Activated CD8-positive, alpha-beta T cell treated with anti-CD3 and anti-CD28 coated beads, Interleukin-2, amount 10 ng/mL, durations not matched to agents 7 days and 5 days (primary cell): ENCODE measurements at regions not wholly inside any gene's neighbourhood (a gene's known extent, or its start where the extent isn't known, plus 50 kb on each side); places are given as distances from the start of the nearest gene placed in this dataset.

Source experiments
- ATAC-seq: fragments of 150-1000 bp; cut with Tn5 transposase; one replicate; pipeline ENCODE4 v1.10.0; 2021; ENCODE audit warnings: moderate library complexity
- CTCF ChIA-PET: fragments of 350-600 bp; sonication (Branson Sonifier 250); formaldehyde crosslinking; loops from one replicate; lab custom pipeline; 2021; ENCODE audit warnings: antibody characterized with exemption; lab: Charles Lee
- POLR2A ChIA-PET: fragments of 350-600 bp; sonication (Branson Sonifier 250); formaldehyde crosslinking; loops from one replicate; lab custom pipeline; 2021; ENCODE audit warnings: antibody characterized with exemption; lab: Charles Lee
- DNase-seq: peaks from one replicate; pipeline ENCODE4 v3.0.0-alpha.2; 2020
- H3K27ac Mint-ChIP-seq: one replicate; pipeline ENCODE4 v1.8.0; 2021; ENCODE audit warnings: mild to moderate bottlenecking, mixed read lengths
- H3K27me3 Mint-ChIP-seq: one replicate; pipeline ENCODE4 v1.8.0; 2021; ENCODE audit warnings: low read depth, mixed read lengths
- H3K36me3 Mint-ChIP-seq: one replicate; pipeline ENCODE4 v1.8.0; 2021; ENCODE audit warnings: low read depth, mixed read lengths
- H3K4me1 Mint-ChIP-seq: one replicate; pipeline ENCODE4 v1.8.0; 2021; ENCODE audit warnings: low read depth, mixed read lengths
- H3K4me3 Mint-ChIP-seq: one replicate; pipeline ENCODE4 v1.8.0; 2021; ENCODE audit warnings: mild to moderate bottlenecking, mixed read lengths
- H3K9me3 Mint-ChIP-seq: one replicate; pipeline ENCODE4 v1.8.0; 2022; ENCODE audit warnings: mixed read lengths; ENCODE audit not compliant: insufficient read depth

DNA sequence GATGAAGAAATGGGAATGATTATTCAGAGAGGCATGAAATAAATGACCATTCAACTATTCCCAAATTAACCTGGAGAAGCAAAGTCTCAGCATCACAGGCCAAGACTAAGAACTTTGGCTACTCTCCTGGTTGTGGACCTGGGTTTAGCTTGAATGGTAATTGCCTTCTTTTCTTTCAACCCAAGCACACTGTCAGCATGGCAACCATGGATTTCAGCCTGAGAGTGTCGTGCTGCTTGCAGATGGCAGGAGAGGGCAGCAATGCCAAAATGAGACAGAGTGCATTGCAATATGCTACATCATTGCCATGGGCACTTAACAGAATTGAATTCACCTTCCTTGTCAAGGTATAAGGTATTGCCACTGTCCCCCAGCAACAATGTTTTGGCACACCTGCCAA lies 767.2 kb downstream of the REEP3 start:
- H3K9me3 Mint-ChIP-seq, result no peaks in the 10 kb centered on the region
- no peak overlapping the region for H3K27ac Mint-ChIP-seq
- H3K27me3 Mint-ChIP-seq, result no peaks in the 10 kb centered on the region
- CTCF ChIA-PET, result no interaction called here
- H3K36me3 Mint-ChIP-seq, result no peaks in the 10 kb centered on the region
- H3K4me1 Mint-ChIP-seq, result no peaks in the 10 kb centered on the region
- DNase-seq (no peak), ATAC-seq (no peak)
- POLR2A ChIA-PET, result no interaction called here
- H3K4me3 Mint-ChIP-seq, result no peak overlapping the region

DNA sequence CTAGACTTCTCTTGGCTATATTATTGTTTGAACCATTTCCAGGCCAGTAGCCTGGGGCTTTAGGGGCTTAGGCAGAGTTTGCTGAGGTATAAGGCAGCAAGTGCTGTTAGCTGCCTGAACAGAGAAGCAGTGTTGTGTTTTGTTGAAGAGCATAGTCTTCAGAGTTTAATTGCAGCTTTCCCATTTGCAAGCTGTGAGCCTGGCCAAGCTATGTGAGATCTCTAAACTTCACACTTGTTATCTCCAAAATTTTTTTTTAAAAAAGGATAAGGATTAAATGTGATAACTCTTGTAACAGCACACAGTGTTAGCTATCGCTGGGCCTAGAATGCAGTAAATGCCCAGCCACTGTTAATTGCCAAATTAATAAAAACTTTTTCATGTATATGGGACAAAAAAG lies 782.4 kb downstream of the REEP3 start:
- H3K27ac Mint-ChIP-seq, result no peak overlapping the region
- no peaks in the 10 kb centered on the region for H3K4me1 Mint-ChIP-seq
- H3K27me3 Mint-ChIP-seq, result no peaks in the 10 kb centered on the region
- no peak overlapping the region for H3K4me3 Mint-ChIP-seq
- H3K36me3 Mint-ChIP-seq, result no peaks in the 10 kb centered on the region
- H3K9me3 Mint-ChIP-seq, result no peaks in the 10 kb centered on the region
- ChIA-PET POLR2A (no interaction called here), CTCF (interaction anchor here (0.9 kb wide), 1 partner anchor 14 kb away, joined by 3 read pairs; no protein-coding TSS in a partner anchor)
- ATAC-seq (no peak), DNase-seq (no peak)

DNA sequence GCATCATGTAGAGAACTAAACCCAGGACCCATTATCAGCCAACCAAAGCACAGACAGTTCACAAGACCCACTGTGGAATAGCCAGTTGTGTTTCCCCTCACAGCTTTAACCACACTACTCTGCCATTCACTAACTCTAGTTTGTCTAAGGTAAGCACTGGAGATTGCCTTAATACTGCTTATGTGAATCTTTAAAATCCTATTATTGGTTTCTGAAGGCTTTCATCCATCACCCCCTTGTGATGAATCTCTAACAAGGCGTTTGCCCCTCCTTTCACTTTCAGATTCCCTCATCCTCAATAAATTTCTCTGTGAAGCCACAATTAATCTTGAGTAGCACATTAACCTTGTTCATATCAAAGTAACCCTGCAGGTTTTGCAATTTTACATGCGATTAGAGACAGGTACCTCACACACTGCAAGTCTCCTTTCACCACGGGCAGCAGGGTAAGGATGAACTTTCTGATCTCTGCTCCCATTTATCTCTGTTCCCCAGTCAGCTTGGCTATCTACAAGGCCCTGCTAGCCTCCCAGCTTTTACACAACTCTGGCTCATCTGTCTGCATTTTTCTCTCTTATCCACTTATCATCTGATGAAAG lies 785.6 kb downstream of the REEP3 start:
- Mint-ChIP-seq H3K27ac (no peak overlapping the region), H3K9me3 (no peaks in the 10 kb centered on the region), H3K27me3 (no peaks in the 10 kb centered on the region), H3K4me1 (no peaks in the 10 kb centered on the region), H3K36me3 (no peaks in the 10 kb centered on the region), H3K4me3 (no peak overlapping the region)
- no peak for DNase-seq
- POLR2A ChIA-PET, result no interaction called here
- no peak for ATAC-seq
- CTCF ChIA-PET, result no interaction called here

DNA sequence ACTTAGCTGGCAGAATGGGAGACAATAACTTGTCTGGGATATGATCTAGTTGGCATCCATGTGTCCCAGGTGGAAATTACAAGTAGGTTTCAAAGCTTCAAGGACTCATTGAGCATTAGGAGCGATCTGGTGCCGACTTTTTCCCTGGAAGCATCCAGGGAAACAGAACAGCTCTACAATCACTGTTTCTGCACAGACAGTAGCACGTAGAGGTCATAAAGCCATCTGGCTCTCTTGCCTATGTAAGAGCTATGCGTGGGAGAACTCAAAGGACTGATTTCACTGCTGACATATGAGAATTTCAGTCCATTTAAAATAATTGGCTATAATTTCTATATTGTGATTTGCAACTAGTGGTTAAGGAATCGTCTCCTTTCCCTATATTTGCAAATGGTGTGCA lies 791.7 kb downstream of the REEP3 start:
- no peak for DNase-seq
- Mint-ChIP-seq H3K9me3 (no peaks in the 10 kb centered on the region), H3K4me1 (no peaks in the 10 kb centered on the region), H3K4me3 (no peak overlapping the region), H3K27ac (no peak overlapping the region), H3K27me3 (no peaks in the 10 kb centered on the region), H3K36me3 (no peaks in the 10 kb centered on the region)
- ChIA-PET POLR2A (no interaction called here), CTCF (no interaction called here)
- no peak for ATAC-seq

DNA sequence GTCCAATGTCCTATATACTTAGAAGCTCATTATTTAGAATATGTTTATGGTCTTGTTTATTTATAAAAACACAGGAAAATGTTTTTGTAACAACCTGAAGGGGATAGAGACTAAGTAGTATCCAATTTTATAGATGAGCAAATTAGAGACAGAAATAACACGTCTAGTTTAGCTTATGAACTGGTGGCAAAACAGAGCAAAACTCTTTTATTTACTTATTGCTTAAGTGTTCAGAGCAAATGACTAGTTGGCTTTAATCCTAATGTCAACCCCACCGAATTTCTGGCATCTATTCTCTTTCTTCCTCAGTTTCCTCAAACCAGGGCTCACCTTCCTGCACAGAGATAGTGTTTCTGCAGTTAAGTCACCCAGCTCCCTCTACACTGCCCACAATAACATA lies 792.8 kb downstream of the REEP3 start:
- no peaks in the 10 kb centered on the region for H3K27me3 Mint-ChIP-seq
- ChIA-PET CTCF (no interaction called here), POLR2A (no interaction called here)
- ATAC-seq, result no peak
- H3K4me1 Mint-ChIP-seq, result no peaks in the 10 kb centered on the region
- H3K36me3 Mint-ChIP-seq, result no peaks in the 10 kb centered on the region
- no peaks in the 10 kb centered on the region for H3K9me3 Mint-ChIP-seq
- H3K27ac Mint-ChIP-seq, result no peak overlapping the region
- DNase-seq, result no peak
- H3K4me3 Mint-ChIP-seq, result no peak overlapping the region

DNA sequence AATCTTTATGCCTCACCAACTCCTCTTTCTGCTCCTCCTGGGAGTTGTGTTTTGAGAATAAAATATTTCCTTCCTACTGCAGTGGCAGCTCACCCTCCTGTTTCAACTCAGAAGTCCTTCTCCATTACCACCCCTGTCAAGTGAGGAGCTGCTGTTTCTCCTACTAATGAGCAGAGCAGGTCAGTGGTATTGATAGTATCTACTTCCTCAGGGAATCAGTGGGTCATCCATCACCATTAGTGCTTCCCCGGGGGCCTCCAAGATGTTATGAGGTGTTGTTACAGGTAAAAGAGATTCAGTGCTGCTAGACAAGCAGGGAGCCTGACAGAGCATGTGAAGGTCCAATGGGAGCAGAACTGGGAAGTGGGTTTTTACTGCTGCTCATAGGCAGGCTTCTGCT lies 795.2 kb downstream of the REEP3 start:
- Mint-ChIP-seq H3K9me3 (no peaks in the 10 kb centered on the region), H3K27ac (no peak overlapping the region), H3K36me3 (no peaks in the 10 kb centered on the region), H3K27me3 (no peaks in the 10 kb centered on the region), H3K4me1 (no peaks in the 10 kb centered on the region), H3K4me3 (no peak overlapping the region)
- no peak for ATAC-seq
- no peak for DNase-seq
- POLR2A ChIA-PET, result no interaction called here
- CTCF ChIA-PET, result interaction anchor here (1.4 kb wide), 1 partner anchor 12 kb away, joined by 3 read pairs; no protein-coding TSS in a partner anchor

DNA sequence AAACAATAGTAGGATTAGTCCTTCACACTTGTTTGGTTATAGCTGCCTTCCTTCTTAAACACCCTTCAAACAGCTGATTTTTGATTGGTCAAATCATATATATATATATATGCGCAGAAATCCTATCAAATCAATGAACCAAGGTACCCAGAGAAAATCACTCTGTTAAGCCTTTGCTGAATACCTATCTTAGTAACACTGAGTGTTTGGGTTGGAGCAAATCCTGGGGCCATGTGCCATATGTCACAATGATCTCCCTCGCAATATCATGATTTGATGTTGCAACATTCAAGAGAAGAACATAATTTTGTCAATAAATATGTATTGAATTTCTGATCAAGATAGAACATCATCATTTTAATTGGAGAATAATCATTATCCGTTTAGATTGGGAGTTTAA lies 795.6 kb downstream of the REEP3 start:
- ChIA-PET POLR2A (no interaction called here), CTCF (interaction anchor here (1.4 kb wide), 1 partner anchor 13 kb away, joined by 3 read pairs; no protein-coding TSS in a partner anchor)
- H3K27me3 Mint-ChIP-seq, result no peaks in the 10 kb centered on the region
- no peaks in the 10 kb centered on the region for H3K9me3 Mint-ChIP-seq
- no peaks in the 10 kb centered on the region for H3K36me3 Mint-ChIP-seq
- no peak overlapping the region for H3K4me3 Mint-ChIP-seq
- no peaks in the 10 kb centered on the region for H3K4me1 Mint-ChIP-seq
- DNase-seq, result no peak
- no peak overlapping the region for H3K27ac Mint-ChIP-seq
- no peak for ATAC-seq

DNA sequence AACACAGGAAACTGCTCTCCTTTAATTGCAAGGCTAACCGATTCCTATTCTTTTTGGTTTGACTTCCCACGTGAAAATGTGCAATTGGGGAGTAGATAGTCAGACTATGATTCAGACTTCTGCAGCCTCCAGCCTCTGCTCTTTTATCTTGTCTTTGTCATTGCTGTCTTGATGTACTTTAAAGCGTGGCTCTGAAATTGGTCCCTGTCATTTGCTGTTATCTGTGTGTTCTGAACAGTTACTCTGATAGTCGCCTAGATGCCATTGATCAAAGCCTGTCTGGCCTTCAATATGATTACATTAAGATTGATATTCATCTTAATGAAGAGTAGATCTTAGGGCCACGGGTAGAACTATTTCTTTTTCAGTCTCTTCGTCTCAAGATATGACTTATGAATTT lies 799.2 kb downstream of the REEP3 start:
- ChIA-PET POLR2A (no interaction called here), CTCF (no interaction called here)
- ATAC-seq, result no peak
- Mint-ChIP-seq H3K4me3 (no peak overlapping the region), H3K36me3 (no peaks in the 10 kb centered on the region), H3K27ac (no peak overlapping the region), H3K9me3 (peaks cover 7% of the 10 kb centered on the region), H3K27me3 (no peaks in the 10 kb centered on the region), H3K4me1 (no peaks in the 10 kb centered on the region)
- no peak for DNase-seq

DNA sequence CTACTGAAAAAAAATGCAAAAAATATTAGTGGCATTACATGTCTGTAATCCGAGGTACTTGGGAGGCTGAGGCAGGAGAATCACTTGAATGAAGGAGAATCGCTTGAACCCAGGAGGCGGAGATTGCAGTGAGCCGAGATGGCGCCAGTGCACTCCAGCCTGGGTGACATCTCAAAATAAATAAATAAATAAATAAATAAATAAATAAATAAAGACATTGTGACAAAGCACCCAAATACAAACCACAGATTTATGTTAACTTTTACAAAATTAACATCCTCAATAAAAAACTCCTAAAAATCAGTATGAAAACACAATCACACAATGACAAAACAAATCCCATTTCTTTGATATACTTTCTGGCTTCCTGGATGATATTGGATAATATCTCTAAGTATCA lies 808.3 kb downstream of the REEP3 start:
- no peaks in the 10 kb centered on the region for H3K4me1 Mint-ChIP-seq
- DNase-seq (no peak), ATAC-seq (no peak)
- CTCF ChIA-PET, result no interaction called here
- peaks cover 13% of the 10 kb centered on the region for H3K9me3 Mint-ChIP-seq
- no peak overlapping the region for H3K27ac Mint-ChIP-seq
- POLR2A ChIA-PET, result no interaction called here
- no peaks in the 10 kb centered on the region for H3K36me3 Mint-ChIP-seq
- no peaks in the 10 kb centered on the region for H3K27me3 Mint-ChIP-seq
- no peak overlapping the region for H3K4me3 Mint-ChIP-seq

DNA sequence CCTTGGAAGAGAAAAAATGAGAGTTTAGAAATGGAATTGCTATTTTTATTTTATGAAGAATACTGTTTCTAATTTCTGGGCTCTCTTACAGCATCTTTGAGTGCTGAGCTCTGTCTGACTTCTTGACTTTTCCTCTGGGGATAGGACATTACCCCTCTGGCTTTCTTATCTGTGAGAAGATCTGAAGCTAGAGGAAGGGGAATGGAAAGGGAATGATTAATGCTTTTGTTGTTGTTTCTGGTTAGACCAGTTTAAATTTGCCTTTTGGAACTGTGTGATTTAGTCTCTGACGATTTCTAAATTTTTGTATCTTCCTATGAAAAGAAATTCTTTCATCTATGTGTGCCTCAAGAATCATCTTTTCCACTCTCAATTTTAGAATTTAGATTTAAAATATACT lies 811.4 kb downstream of the REEP3 start:
- Mint-ChIP-seq H3K9me3 (peaks cover 2% of the 10 kb centered on the region), H3K27me3 (no peaks in the 10 kb centered on the region), H3K27ac (no peak overlapping the region), H3K36me3 (no peaks in the 10 kb centered on the region), H3K4me1 (no peaks in the 10 kb centered on the region), H3K4me3 (no peak overlapping the region)
- ChIA-PET CTCF (no interaction called here), POLR2A (no interaction called here)
- ATAC-seq (no peak), DNase-seq (no peak)

DNA sequence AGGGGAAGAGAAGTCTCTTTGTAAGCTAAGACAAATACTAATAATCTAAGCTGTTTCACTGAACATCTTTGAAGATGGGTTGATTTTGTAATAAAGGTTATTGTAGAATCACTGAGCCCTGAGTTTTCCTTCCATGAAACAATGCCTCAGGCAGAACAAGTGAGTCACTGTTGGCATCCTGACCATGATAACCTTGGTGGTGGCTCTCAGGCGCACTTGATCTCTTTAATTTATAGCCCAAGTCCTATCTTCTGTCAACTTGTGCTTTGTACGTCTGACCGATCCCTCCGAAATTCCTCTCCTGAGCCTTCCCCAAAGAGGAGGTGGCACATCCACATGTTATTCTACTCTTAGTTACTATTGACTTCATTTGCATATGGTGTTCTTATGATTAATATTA lies 812.9 kb downstream of the REEP3 start:
- ATAC-seq (no peak), DNase-seq (no peak)
- ChIA-PET CTCF (no interaction called here), POLR2A (no interaction called here)
- Mint-ChIP-seq H3K4me3 (no peak overlapping the region), H3K4me1 (no peaks in the 10 kb centered on the region), H3K27me3 (no peaks in the 10 kb centered on the region), H3K36me3 (no peaks in the 10 kb centered on the region), H3K9me3 (no peaks in the 10 kb centered on the region), H3K27ac (no peak overlapping the region)

DNA sequence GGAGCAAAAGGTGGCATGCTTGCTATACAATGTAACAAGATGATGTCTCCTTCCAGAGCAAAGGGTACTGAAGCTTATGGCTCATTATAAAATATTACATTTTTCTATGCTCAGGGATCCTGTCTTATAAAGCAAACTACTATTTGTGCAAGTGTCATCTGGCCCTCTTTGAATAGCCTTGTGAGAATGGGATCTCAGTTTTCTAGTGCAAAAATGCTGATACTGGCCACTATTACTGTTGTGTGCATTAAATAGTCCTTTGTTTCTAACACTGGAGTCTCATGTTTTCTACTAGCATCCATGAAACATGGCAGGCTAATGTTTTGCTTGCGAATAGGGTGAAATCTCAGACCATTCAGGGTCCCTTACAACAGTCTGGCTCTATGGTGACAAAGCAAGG lies 823.0 kb downstream of the REEP3 start:
- H3K4me3 Mint-ChIP-seq, result no peak overlapping the region
- CTCF ChIA-PET, result no interaction called here
- H3K27me3 Mint-ChIP-seq, result no peaks in the 10 kb centered on the region
- no peak overlapping the region for H3K27ac Mint-ChIP-seq
- no peak for ATAC-seq
- no peaks in the 10 kb centered on the region for H3K9me3 Mint-ChIP-seq
- H3K36me3 Mint-ChIP-seq, result no peaks in the 10 kb centered on the region
- H3K4me1 Mint-ChIP-seq, result no peaks in the 10 kb centered on the region
- POLR2A ChIA-PET, result no interaction called here
- DNase-seq, result no peak

DNA sequence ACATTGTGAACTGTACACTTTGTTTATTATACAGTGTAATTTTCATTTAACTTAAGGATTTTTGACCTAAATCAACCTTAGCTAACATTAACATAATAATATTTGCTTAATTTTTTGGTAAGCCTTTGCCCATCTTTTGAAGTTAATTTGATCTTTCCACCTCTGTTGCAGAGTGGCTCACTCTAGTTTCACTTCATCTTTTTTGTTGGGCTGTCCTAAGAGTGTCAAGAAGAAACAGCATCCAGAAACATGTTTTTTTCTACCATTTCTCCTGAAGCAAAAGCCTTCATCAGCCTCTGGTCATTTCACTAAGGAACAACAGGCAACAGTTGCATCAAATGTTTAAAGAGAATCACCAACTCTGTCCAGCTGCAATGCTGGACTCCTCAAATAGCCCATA lies 824.7 kb downstream of the REEP3 start:
- H3K4me3 Mint-ChIP-seq, result no peak overlapping the region
- ChIA-PET POLR2A (no interaction called here), CTCF (no interaction called here)
- H3K27ac Mint-ChIP-seq, result no peak overlapping the region
- H3K27me3 Mint-ChIP-seq, result no peaks in the 10 kb centered on the region
- no peaks in the 10 kb centered on the region for H3K36me3 Mint-ChIP-seq
- H3K4me1 Mint-ChIP-seq, result no peaks in the 10 kb centered on the region
- ATAC-seq, result no peak
- no peak for DNase-seq
- no peaks in the 10 kb centered on the region for H3K9me3 Mint-ChIP-seq
